Endodermal cell (in vitro differentiated cells): ENCODE measurements at regions not wholly inside any gene's neighbourhood (a gene's known extent, or its start where the extent isn't known, plus 50 kb on each side); places are given as distances from the start of the nearest gene placed in this dataset.
"Not testable (repeated sequence)": the region's sequence is repeated elsewhere in the genome, so short reads cannot be mapped to it uniquely, and the experiment has no call there.

Experiments
- DNase-seq: peaks from one replicate; pipeline ENCODE4 v3.0.0-alpha.2; 2017
- H3K27ac ChIP-seq: 2 replicates; pipeline ENCODE4 v1.5.1; 2013; ENCODE audit warnings: mild to moderate bottlenecking, low read depth, low read length, moderate library complexity
- H3K27me3 ChIP-seq: 2 replicates; pipeline ENCODE4 v1.6.1; 2013; ENCODE audit warnings: mild to moderate bottlenecking, low read length, moderate library complexity; ENCODE audit not compliant: insufficient read depth, control insufficient read depth, poor library complexity, severe bottlenecking
- H3K36me3 ChIP-seq: 2 replicates; pipeline ENCODE4 v1.7.0; 2013; ENCODE audit warnings: mild to moderate bottlenecking, low read length, moderate library complexity; ENCODE audit not compliant: control insufficient read depth, insufficient read depth
- H3K4me1 ChIP-seq: one replicate; pipeline ENCODE4 v1.7.0; 2013; ENCODE audit warnings: low read length; ENCODE audit not compliant: control insufficient read depth, insufficient read depth
- H3K4me3 ChIP-seq: 2 replicates; pipeline ENCODE4 v1.5.1; 2013; ENCODE audit warnings: mild to moderate bottlenecking, low read length, moderate library complexity
- H3K9ac ChIP-seq: 2 replicates; pipeline ENCODE4 v1.6.1; 2013; ENCODE audit warnings: mild to moderate bottlenecking, low read length, moderate library complexity; ENCODE audit not compliant: poor library complexity, severe bottlenecking; ENCODE audit errors: extremely low read depth
- H3K9me3 ChIP-seq: 2 replicates; pipeline ENCODE4 v1.6.1; 2013; ENCODE audit warnings: mild to moderate bottlenecking, low read length, moderate library complexity; ENCODE audit not compliant: control insufficient read depth
- H3K27ac Mint-ChIP-seq: 2 replicates; pipeline ENCODE4 v1.8.0; 2020; ENCODE audit warnings: mixed read lengths
- H3K27me3 Mint-ChIP-seq: 2 replicates; pipeline ENCODE4 v1.8.0; 2021; ENCODE audit warnings: mild to moderate bottlenecking, mixed read lengths; ENCODE audit not compliant: insufficient read depth
- H3K36me3 Mint-ChIP-seq: 2 replicates; pipeline ENCODE4 v1.8.0; 2020; ENCODE audit warnings: low read depth, mixed read lengths
- H3K4me1 Mint-ChIP-seq: 2 replicates; pipeline ENCODE4 v1.8.0; 2020; ENCODE audit warnings: mixed read lengths
- H3K4me3 Mint-ChIP-seq: 2 replicates; pipeline ENCODE4 v1.8.0; 2020; ENCODE audit warnings: mild to moderate bottlenecking, moderate library complexity, mixed read lengths
- H3K9me3 Mint-ChIP-seq: 2 replicates; pipeline ENCODE4 v1.8.0; 2020; ENCODE audit warnings: mild to moderate bottlenecking, mixed read lengths
- CTCF ChIP-seq: fragments of 200-600 bp; sonication (generic); conservative IDR thresholded peaks from 2 replicates; pipeline ENCODE4 v1.5.0; 2021; ENCODE audit warnings: antibody characterized with exemption, mild to moderate bottlenecking
- WGBS, 2 experiments: methylation state at CpG; one replicate each; pipeline versions ENCODE4 v1.1.5 to v1.1.7; 2013; ENCODE audit warnings: missing lambda C conversion rate in 2 of 2, mixed read lengths in 1 of 2; ENCODE audit not compliant: insufficient coverage in 1 of 2, insufficient read length in 1 of 2; 5-methylcytosine and 5-hydroxymethylcytosine counted together

DNA sequence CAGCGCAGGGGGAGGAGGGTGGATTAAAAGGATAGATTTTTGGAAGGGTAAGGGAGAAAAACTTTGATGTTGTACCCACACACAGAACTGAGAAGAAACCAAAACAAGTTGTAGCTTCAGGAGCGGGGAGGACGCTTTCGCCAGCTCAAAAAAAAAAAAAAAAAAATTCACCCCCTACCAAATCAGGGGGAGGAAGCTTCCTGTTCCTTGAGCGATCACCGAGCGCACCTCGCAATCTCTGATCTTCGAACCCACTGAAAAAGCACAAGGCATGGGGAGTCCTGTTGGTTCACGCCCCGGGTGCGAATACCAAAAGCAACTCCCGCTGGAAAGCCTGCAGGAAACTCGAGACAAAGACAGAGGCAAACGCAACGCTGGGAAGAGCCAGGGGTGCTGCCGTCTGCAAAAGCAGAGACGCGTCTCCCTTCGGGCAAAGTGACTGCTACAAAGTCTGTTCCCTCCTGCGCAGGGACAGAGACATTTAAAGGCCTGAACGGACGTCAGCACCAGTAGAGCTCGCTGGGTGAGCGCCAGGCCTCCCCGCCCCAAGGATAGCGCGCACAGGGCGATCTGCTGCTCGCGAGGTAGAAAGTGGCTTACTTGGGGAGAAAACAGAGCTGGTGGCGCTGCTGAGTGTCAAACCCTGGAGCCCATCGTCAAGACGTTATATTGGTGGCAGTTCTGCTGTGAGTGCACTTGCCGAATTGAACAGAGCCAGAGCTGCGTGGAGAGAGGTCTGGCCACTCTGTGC, 190.4 kb downstream of the USP22 start:
- Mint-ChIP-seq H3K4me3 (peak overlapping the region; percentile 74), H3K27ac (peak overlapping the region; percentile 89), H3K36me3 (no peaks in the 10 kb centered on the region), H3K4me1 (peaks cover 15% of the 10 kb centered on the region), H3K27me3 (peaks cover 24% of the 10 kb centered on the region), H3K9me3 (no peaks in the 10 kb centered on the region)
- TF ChIP-seq CTCF = peak; percentile 26
- peaks cover 2% of the 10 kb centered on the region for H3K4me1 ChIP-seq
- H3K27me3 ChIP-seq = no peaks in the 10 kb centered on the region
- WGBS, 2 experiments = 1 to 3% methylated on average over 20 to 36 of the region's 36 CpGs
- peak overlapping the region; percentile 67 for H3K9ac ChIP-seq
- no peak overlapping the region for H3K27ac ChIP-seq
- peak; percentile 93 for DNase-seq
- H3K4me3 ChIP-seq = no peak overlapping the region
- H3K36me3 ChIP-seq = no peaks in the 10 kb centered on the region
- H3K9me3 ChIP-seq = no peaks in the 10 kb centered on the region

DNA sequence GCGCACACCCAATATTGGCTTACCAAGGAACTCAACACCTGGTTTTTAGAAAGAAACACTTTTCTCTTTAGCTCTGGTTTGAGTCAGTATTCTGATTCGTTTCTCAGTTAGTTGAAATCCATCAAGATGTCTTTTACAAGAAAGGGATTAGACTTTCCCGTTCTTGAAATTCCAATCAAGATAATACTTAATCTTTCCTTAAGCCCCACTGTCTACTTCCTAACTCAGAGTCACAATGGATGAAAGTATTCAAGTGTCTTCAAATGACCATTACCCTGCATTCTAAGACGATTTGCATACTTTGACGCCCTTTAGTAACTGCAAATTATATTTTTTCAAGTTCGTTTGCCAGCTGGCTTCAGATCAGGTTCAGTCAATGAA, 189.8 kb downstream of the USP22 start:
- Histone ChIP-seq H3K4me3 (no peak overlapping the region), H3K27ac (no peak overlapping the region), H3K36me3 (no peaks in the 10 kb centered on the region), H3K27me3 (no peaks in the 10 kb centered on the region), H3K9ac (peak overlapping the region; percentile 67), H3K9me3 (no peaks in the 10 kb centered on the region), H3K4me1 (peaks cover 2% of the 10 kb centered on the region)
- H3K4me1 Mint-ChIP-seq = peaks cover 15% of the 10 kb centered on the region
- WGBS, 2 experiments = 46 to 60% methylated on average over 4 to 6 of the region's 6 CpGs
- H3K9me3 Mint-ChIP-seq = no peaks in the 10 kb centered on the region
- no peaks in the 10 kb centered on the region for H3K36me3 Mint-ChIP-seq
- H3K4me3 Mint-ChIP-seq = peak overlapping the region; percentile 74
- H3K27me3 Mint-ChIP-seq = peaks cover 24% of the 10 kb centered on the region
- TF ChIP-seq CTCF = no peak
- no peak for DNase-seq
- H3K27ac Mint-ChIP-seq = peak overlapping the region; percentile 89

- not testable (repeated sequence) for H3K4me3 ChIP-seq, H3K4me1 ChIP-seq, H3K36me3 ChIP-seq, H3K9ac ChIP-seq, H3K36me3 Mint-ChIP-seq, H3K9me3 Mint-ChIP-seq, H3K27me3 ChIP-seq, DNase-seq, H3K27ac Mint-ChIP-seq, H3K9me3 ChIP-seq, H3K4me3 Mint-ChIP-seq, H3K27ac ChIP-seq
- Mint-ChIP-seq H3K4me1 (peaks cover 15% of the 10 kb centered on the region), H3K27me3 (peaks cover 24% of the 10 kb centered on the region)
- WGBS, 2 experiments = 100% methylated on average over 1 to 2 of the region's 2 CpGs
Observed at GRCh38 chr17:20855910-20856470, 186.8 kb downstream of the USP22 start.

DNA sequence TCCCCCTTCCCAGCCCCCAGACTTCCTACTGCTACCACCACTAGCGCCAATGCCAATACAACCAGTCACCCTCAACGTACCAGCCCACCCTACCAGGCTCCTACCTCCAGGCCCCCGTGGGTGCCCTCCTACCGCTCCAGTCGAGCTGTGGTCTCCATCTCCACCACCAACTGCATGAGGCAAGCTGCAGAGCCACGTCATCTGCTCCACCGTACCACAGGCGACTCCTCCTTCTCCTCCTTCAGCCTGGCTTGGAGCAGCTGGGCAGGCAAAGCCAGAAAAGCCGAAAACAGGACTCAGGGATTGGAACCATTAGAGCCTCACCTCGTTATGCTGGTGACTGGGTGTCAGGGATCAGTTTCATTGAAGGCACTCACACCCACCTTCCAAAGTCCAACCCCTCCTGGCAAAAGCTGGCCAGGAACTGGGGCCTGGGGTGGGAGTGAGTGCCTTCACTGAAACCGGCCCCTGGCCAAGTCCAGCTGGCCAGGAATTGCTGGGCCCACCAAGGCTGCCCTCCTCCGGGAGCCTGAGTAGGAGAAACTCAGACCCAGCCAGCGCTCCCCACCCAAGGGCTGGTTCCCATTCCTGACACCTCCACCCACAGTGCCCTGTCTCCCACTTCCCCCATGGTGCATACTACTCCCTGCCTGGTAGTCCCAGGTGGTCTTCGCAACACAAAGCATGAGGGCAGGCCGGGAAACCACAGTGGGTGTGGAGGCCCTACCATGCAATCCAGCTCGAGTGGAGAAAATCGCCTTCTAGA, 176.2 kb downstream of the USP22 start:
- not testable (repeated sequence) for H3K36me3 Mint-ChIP-seq, H3K9me3 Mint-ChIP-seq, H3K27me3 ChIP-seq, H3K4me1 ChIP-seq, H3K9ac ChIP-seq, H3K9me3 ChIP-seq, H3K4me3 Mint-ChIP-seq, H3K27ac Mint-ChIP-seq, H3K4me3 ChIP-seq, H3K27ac ChIP-seq, H3K27me3 Mint-ChIP-seq, H3K36me3 ChIP-seq, DNase-seq
- WGBS, 2 experiments = 94% methylated on average over 11 to 15 of the region's 17 CpGs
- peaks cover 15% of the 10 kb centered on the region for H3K4me1 Mint-ChIP-seq

DNA sequence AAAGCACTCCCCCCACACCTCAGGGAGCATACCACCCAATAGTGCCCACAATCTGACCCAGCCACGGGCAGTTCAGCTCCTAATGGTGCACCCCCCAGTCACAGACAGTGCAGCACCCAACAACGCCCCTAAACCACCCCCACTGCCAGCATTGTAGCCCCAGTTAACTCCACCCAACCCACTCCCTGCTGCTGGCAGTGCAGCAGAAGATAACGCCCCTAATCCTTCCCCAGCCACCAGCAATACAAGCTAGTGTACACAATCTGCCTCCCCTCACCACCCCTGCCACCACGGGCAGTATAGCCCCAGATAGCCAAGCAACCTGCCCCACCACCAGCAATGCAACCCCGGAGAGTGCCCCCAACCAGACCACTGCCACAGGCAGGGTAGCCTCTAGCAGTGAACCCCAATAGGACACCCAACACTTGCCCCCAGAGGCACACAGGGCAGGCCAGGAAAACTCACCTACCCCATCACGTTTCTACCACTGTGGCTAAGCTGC, 175.3 kb downstream of the USP22 start:
- not testable (repeated sequence) for H3K36me3 ChIP-seq, H3K9me3 Mint-ChIP-seq, H3K4me3 Mint-ChIP-seq, H3K27me3 ChIP-seq, DNase-seq, H3K4me1 ChIP-seq, H3K27ac Mint-ChIP-seq, H3K4me3 ChIP-seq, H3K27ac ChIP-seq, H3K9me3 ChIP-seq, H3K36me3 Mint-ChIP-seq, H3K27me3 Mint-ChIP-seq, H3K9ac ChIP-seq
- WGBS, 2 experiments = 96 to 100% methylated on average over 1 to 6 of the region's 6 CpGs
- H3K4me1 Mint-ChIP-seq = peaks cover 15% of the 10 kb centered on the region
